ENCODE measurements at regions not wholly inside any gene's neighbourhood (a gene's known extent, or its start where the extent isn't known, plus 50 kb on each side); places are given as distances from the start of the nearest gene placed in this dataset.

- TF ChIP-seq CTCF (IDR thresholded peaks at IDR 0.05), result no peak
- Mint-ChIP-seq H3K4me1 (ENCODE audit: unreplicated experiment) (no peaks in the 10 kb centered on the region), H3K9me3 (ENCODE audit: unreplicated experiment) (no peaks in the 10 kb centered on the region), H3K4me3 (ENCODE audit: unreplicated experiment) (no peak overlapping the region), H3K27me3 (ENCODE audit: unreplicated experiment) (no peaks in the 10 kb centered on the region), H3K27ac (ENCODE audit: unreplicated experiment) (no peak overlapping the region), H3K36me3 (ENCODE audit: unreplicated experiment) (no peaks in the 10 kb centered on the region)
- DNase-seq (ENCODE audit: extremely low spot score, unreplicated experiment), result no peak
These were observed 148.3 kb upstream of the ADAMTS9 start for GRCh38 chr3:64836097-64836496.

GRCh38 chr3:64832098-64832497 is 144.3 kb upstream of the ADAMTS9 start:
- Mint-ChIP-seq H3K4me1 (ENCODE audit: unreplicated experiment) (no peaks in the 10 kb centered on the region), H3K9me3 (ENCODE audit: unreplicated experiment) (no peaks in the 10 kb centered on the region), H3K27me3 (ENCODE audit: unreplicated experiment) (peaks cover 2% of the 10 kb centered on the region), H3K4me3 (ENCODE audit: unreplicated experiment) (no peak overlapping the region), H3K27ac (ENCODE audit: unreplicated experiment) (no peak overlapping the region), H3K36me3 (ENCODE audit: unreplicated experiment) (no peaks in the 10 kb centered on the region)
- no peak for DNase-seq (ENCODE audit: extremely low spot score, unreplicated experiment)
- no peak for TF ChIP-seq CTCF (IDR thresholded peaks at IDR 0.05)

GRCh38 chr3:64830681-64831080 is 142.9 kb upstream of the ADAMTS9 start:
- H3K4me3 Mint-ChIP-seq (ENCODE audit: unreplicated experiment), result no peak overlapping the region
- peaks cover 2% of the 10 kb centered on the region for H3K27me3 Mint-ChIP-seq (ENCODE audit: unreplicated experiment)
- H3K4me1 Mint-ChIP-seq (ENCODE audit: unreplicated experiment), result no peaks in the 10 kb centered on the region
- DNase-seq (ENCODE audit: extremely low spot score, unreplicated experiment), result no peak
- H3K36me3 Mint-ChIP-seq (ENCODE audit: unreplicated experiment), result no peaks in the 10 kb centered on the region
- no peak for TF ChIP-seq CTCF (IDR thresholded peaks at IDR 0.05)
- H3K27ac Mint-ChIP-seq (ENCODE audit: unreplicated experiment), result no peak overlapping the region
- no peaks in the 10 kb centered on the region for H3K9me3 Mint-ChIP-seq (ENCODE audit: unreplicated experiment)

GRCh38 chr3:64829331-64829730 is 141.5 kb upstream of the ADAMTS9 start:
- no peaks in the 10 kb centered on the region for H3K9me3 Mint-ChIP-seq (ENCODE audit: unreplicated experiment)
- no peak overlapping the region for H3K27ac Mint-ChIP-seq (ENCODE audit: unreplicated experiment)
- peaks cover 8% of the 10 kb centered on the region for H3K4me1 Mint-ChIP-seq (ENCODE audit: unreplicated experiment)
- H3K27me3 Mint-ChIP-seq (ENCODE audit: unreplicated experiment), result peaks cover 2% of the 10 kb centered on the region
- H3K36me3 Mint-ChIP-seq (ENCODE audit: unreplicated experiment), result no peaks in the 10 kb centered on the region
- DNase-seq (ENCODE audit: extremely low spot score, unreplicated experiment), result no peak
- TF ChIP-seq CTCF (IDR thresholded peaks at IDR 0.05), result no peak
- no peak overlapping the region for H3K4me3 Mint-ChIP-seq (ENCODE audit: unreplicated experiment)

GRCh38 chr3:64828276-64828675 is 140.5 kb upstream of the ADAMTS9 start:
- DNase-seq (ENCODE audit: extremely low spot score, unreplicated experiment), result no peak
- H3K27me3 Mint-ChIP-seq (ENCODE audit: unreplicated experiment), result peaks cover 2% of the 10 kb centered on the region
- H3K9me3 Mint-ChIP-seq (ENCODE audit: unreplicated experiment), result no peaks in the 10 kb centered on the region
- no peak overlapping the region for H3K4me3 Mint-ChIP-seq (ENCODE audit: unreplicated experiment)
- H3K27ac Mint-ChIP-seq (ENCODE audit: unreplicated experiment), result no peak overlapping the region
- TF ChIP-seq CTCF (IDR thresholded peaks at IDR 0.05), result no peak
- H3K4me1 Mint-ChIP-seq (ENCODE audit: unreplicated experiment), result peaks cover 12% of the 10 kb centered on the region
- no peaks in the 10 kb centered on the region for H3K36me3 Mint-ChIP-seq (ENCODE audit: unreplicated experiment)

All from osteocyte (in vitro differentiated cells).